Nucleus accumbens (tissue), 56 donors: ENCODE measurements at regions not wholly inside any gene's neighbourhood (a gene's known extent, or its start where the extent isn't known, plus 50 kb on each side); places are given as distances from the start of the nearest gene placed in this dataset.
A peak's percentile ranks its signal among the peaks of the same experiment; 100 is the strongest.
"Not testable (repeated sequence)": the region's sequence is repeated elsewhere in the genome, so short reads cannot be mapped to it uniquely, and the experiment has no call there.

Experiments used
- DNase-seq, 56 donors: peaks; one replicate each; lab custom pipeline; 2025; lab: John Stamatoyannopoulos, UW

GRCh38 chr11:22006901-22007300, 186.0 kb upstream of the ANO5 start:
- no peak for DNase-seq

- no peak for DNase-seq
Measured at GRCh38 chr11:22031791-22032190, 161.1 kb upstream of the ANO5 start.

GRCh38 chr11:22037505-22037904, 155.4 kb upstream of the ANO5 start:
- no peak for DNase-seq

GRCh38 chr11:22041039-22041438, 151.8 kb upstream of the ANO5 start:
- DNase-seq = no peak

- DNase-seq = no peak
Measured at GRCh38 chr11:22042081-22042480, 150.8 kb upstream of the ANO5 start.

GRCh38 chr11:22044126-22044525, 148.8 kb upstream of the ANO5 start:
- DNase-seq = no peak

GRCh38 chr11:22049276-22049675, 143.6 kb upstream of the ANO5 start:
- no peak for DNase-seq

- DNase-seq = no peak
Measured at GRCh38 chr11:22065472-22065871, 127.4 kb upstream of the ANO5 start.

- no peak for DNase-seq
Measured at GRCh38 chr11:22069844-22070243, 123.0 kb upstream of the ANO5 start.

- no peak for DNase-seq
Measured at GRCh38 chr11:22076271-22076930, 116.5 kb upstream of the ANO5 start.

- DNase-seq = no peak
Measured at GRCh38 chr11:22078063-22078462, 114.8 kb upstream of the ANO5 start.

- DNase-seq = peak in 1 of 56 donors; percentile 0
Measured at GRCh38 chr11:22079133-22079872, 113.6 kb upstream of the ANO5 start.

- no peak for DNase-seq
Measured at GRCh38 chr11:22082178-22082577, 110.7 kb upstream of the ANO5 start.

- no peak for DNase-seq
Measured at GRCh38 chr11:22082788-22083187, 110.1 kb upstream of the ANO5 start.

- no peak for DNase-seq
Measured at GRCh38 chr11:22084056-22084455, 108.8 kb upstream of the ANO5 start.

- DNase-seq = no peak
Measured at GRCh38 chr11:22084564-22084963, 108.3 kb upstream of the ANO5 start.

- no peak for DNase-seq
Measured at GRCh38 chr11:22089609-22090008, 103.3 kb upstream of the ANO5 start.

GRCh38 chr11:22106566-22106965, 86.3 kb upstream of the ANO5 start:
- no peak for DNase-seq

GRCh38 chr11:22115470-22116029, 77.3 kb upstream of the ANO5 start:
- no peak for DNase-seq

- DNase-seq = not testable (repeated sequence)
Measured at GRCh38 chr11:22127981-22128380, 64.9 kb upstream of the ANO5 start.

- DNase-seq = peak in 1 of 56 donors; percentile 1
Measured at GRCh38 chr11:22130462-22131053, 62.3 kb upstream of the ANO5 start.

GRCh38 chr11:22133776-22134175, 59.1 kb upstream of the ANO5 start:
- DNase-seq = no peak
